ENCODE measurements at regions not wholly inside any gene's neighbourhood (a gene's known extent, or its start where the extent isn't known, plus 50 kb on each side); places are given as distances from the start of the nearest gene placed in this dataset.

GRCh38 chr7:25790963-25791362 lies 361.0 kb upstream of the NFE2L3 start:
- no peak for DNase-seq

- no peak for DNase-seq
Observed at GRCh38 chr7:25792586-25792985, 359.4 kb upstream of the NFE2L3 start.

GRCh38 chr7:25795824-25796235 lies 356.2 kb upstream of the NFE2L3 start:
- no peak for DNase-seq

- DNase-seq = no peak
Observed at GRCh38 chr7:25798344-25798743, 353.7 kb upstream of the NFE2L3 start.

GRCh38 chr7:25801214-25801613 lies 350.8 kb upstream of the NFE2L3 start:
- no peak for DNase-seq

- no peak for DNase-seq
Observed at GRCh38 chr7:25802057-25802456, 349.9 kb upstream of the NFE2L3 start.

- no peak for DNase-seq
Observed at GRCh38 chr7:25802473-25802872, 349.5 kb upstream of the NFE2L3 start.

- DNase-seq = no peak
Observed at GRCh38 chr7:25803117-25803887, 348.7 kb upstream of the NFE2L3 start.

- no peak for DNase-seq
Observed at GRCh38 chr7:25804154-25804553, 347.8 kb upstream of the NFE2L3 start.

GRCh38 chr7:25805027-25805687 lies 346.8 kb upstream of the NFE2L3 start:
- no peak for DNase-seq

- no peak for DNase-seq
Observed at GRCh38 chr7:25807086-25807611, 344.8 kb upstream of the NFE2L3 start.

- DNase-seq = no peak
Observed at GRCh38 chr7:25809441-25809840, 342.6 kb upstream of the NFE2L3 start.

GRCh38 chr7:25812086-25812850 lies 339.7 kb upstream of the NFE2L3 start:
- no peak for DNase-seq

GRCh38 chr7:25813381-25813780 lies 338.6 kb upstream of the NFE2L3 start:
- DNase-seq = no peak

GRCh38 chr7:25815711-25816110 lies 336.3 kb upstream of the NFE2L3 start:
- DNase-seq = no peak

GRCh38 chr7:25820432-25821040 lies 331.5 kb upstream of the NFE2L3 start:
- DNase-seq = no peak

GRCh38 chr7:25821225-25821624 lies 330.8 kb upstream of the NFE2L3 start:
- DNase-seq = no peak

- no peak for DNase-seq
Observed at GRCh38 chr7:25822823-25823222, 329.2 kb upstream of the NFE2L3 start.

- no peak for DNase-seq
Observed at GRCh38 chr7:25823571-25823970, 328.4 kb upstream of the NFE2L3 start.

GRCh38 chr7:25828468-25828867 lies 323.5 kb upstream of the NFE2L3 start:
- no peak for DNase-seq

- no peak for DNase-seq
Observed at GRCh38 chr7:25829663-25830062, 322.3 kb upstream of the NFE2L3 start.

- DNase-seq = no peak
Observed at GRCh38 chr7:25830215-25830614, 321.8 kb upstream of the NFE2L3 start.

GRCh38 chr7:25831062-25831691 lies 320.8 kb upstream of the NFE2L3 start:
- DNase-seq = no peak

Measured in 8988T (cell line).